ENCODE measurements at regions not wholly inside any gene's neighbourhood (a gene's known extent, or its start where the extent isn't known, plus 50 kb on each side); places are given as distances from the start of the nearest gene placed in this dataset.

GRCh38 chr11:13896175-13896980, 66.1 kb upstream of the SPON1 start:
- TF ChIP-seq CTCF (conservative IDR thresholded peaks at IDR 0.05; ENCODE audit: low read depth in 2 of 2) (no peak), REST (IDR thresholded peaks at IDR 0.05; ENCODE audit: unreplicated experiment) (no peak), EZH2 (IDR thresholded peaks at IDR 0.05; ENCODE audit: low read depth, unreplicated experiment) (no peak)
